ENCODE measurements at regions not wholly inside any gene's neighbourhood (a gene's known extent, or its start where the extent isn't known, plus 50 kb on each side); places are given as distances from the start of the nearest gene placed in this dataset.

- no peak for TF ChIP-seq POLR2A (IDR thresholded peaks at IDR 0.05)
- TF ChIP-seq, protein P1, sequence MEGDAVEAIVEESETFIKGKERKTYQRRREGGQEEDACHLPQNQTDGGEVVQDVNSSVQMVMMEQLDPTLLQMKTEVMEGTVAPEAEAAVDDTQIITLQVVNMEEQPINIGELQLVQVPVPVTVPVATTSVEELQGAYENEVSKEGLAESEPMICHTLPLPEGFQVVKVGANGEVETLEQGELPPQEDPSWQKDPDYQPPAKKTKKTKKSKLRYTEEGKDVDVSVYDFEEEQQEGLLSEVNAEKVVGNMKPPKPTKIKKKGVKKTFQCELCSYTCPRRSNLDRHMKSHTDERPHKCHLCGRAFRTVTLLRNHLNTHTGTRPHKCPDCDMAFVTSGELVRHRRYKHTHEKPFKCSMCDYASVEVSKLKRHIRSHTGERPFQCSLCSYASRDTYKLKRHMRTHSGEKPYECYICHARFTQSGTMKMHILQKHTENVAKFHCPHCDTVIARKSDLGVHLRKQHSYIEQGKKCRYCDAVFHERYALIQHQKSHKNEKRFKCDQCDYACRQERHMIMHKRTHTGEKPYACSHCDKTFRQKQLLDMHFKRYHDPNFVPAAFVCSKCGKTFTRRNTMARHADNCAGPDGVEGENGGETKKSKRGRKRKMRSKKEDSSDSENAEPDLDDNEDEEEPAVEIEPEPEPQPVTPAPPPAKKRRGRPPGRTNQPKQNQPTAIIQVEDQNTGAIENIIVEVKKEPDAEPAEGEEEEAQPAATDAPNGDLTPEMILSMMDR (IDR thresholded peaks at IDR 0.05) = no peak
- TF ChIP-seq POLR2AphosphoS5 (IDR thresholded peaks at IDR 0.05) = no peak
Observed at GRCh38 chr7:69426705-69427104, 171.6 kb upstream of the AUTS2 start.
